Kasumi-1 (cell line): ENCODE measurements at regions not wholly inside any gene's neighbourhood (a gene's known extent, or its start where the extent isn't known, plus 50 kb on each side); places are given as distances from the start of the nearest gene placed in this dataset.

Experiments
- DNase-seq, 2 experiments: peaks; one replicate each; lab custom pipeline; 2025; lab: John Stamatoyannopoulos, UW

DNA sequence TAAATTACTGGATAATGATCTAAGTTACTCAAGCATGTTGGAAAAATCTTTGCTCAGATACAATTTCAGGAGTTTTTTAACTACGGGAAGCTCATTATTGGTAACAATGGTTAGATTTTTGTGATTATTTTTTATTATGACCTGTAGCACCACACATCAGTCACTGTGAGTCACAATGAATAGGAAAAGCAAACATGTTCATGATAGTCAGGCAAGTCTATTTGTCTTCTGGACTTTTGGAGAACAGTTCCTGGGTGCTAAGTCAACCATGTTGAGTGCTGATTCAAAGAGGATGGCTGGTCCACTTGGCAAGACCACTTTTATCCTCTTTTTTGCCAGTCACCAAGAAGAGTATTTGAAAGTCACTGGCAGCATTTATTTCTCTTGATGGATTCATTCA is 403.2 kb downstream of the KIF4B start:
- no peak for DNase-seq

DNA sequence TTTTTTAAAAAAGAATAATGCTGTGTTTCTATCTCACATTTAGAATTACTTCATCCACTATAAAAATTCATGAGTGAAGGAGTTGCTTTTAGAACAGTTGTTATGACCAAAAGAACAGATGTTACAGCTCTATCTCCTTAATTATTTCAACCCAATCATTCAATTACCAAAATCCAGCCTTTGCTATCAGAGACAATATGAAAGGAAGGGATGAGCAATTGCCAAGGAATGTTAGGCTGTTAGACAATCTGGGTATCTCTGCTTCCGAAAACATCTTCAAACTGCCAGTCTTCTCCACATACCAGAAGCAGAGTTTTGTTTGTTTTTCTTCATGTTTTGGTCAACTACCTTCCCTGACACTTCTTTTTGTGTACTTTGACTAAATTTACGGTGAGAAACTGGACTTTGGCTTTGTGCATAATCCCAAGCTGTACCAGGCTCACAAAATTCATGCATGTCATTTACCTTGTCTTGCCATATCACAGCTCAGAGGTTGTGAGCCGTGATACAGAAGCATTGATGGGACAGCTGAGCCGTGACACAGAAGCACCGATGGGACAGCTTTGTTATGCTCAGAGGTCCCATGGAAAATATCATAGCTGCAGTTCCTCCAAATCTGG is 405.5 kb downstream of the KIF4B start:
- no peak for DNase-seq

DNA sequence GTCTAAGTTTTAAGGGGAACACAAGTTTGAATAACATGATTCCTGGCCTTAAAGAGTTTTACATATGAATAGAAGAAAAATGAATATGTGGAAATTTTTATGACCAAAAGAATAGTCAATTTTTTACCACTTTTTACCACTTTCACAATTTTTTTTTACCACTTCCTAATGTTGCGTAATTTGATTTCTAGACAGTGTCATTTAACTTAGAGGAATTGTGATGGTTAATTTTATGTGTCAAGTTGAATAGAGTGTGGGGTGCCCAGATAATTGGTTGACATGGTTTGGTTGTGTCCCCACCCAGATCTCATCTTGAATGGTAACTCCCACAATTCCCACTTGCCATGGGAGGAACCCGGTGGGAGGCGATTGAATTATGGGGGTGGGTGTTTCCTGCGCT is 416.6 kb downstream of the KIF4B start:
- no peak for DNase-seq

DNA sequence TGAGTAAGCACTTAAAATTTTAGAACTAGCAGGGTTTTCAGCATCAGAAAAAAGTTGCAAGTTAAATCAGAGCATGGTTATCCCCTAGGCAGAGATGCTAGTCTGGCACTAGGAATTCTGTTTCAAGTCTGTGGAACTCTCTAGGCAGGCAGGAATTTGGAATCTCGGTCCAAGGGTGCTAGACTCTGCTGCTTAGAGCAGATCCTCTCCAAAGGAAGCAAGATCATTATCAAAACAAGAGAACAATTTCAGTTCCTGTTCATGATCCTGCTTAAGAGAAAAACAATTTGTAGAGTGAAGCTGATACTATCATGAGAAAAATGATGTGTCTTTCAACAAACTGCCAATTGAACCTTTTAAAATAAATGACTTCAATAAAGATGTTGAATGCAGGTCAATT is 420.7 kb downstream of the KIF4B start:
- no peak for DNase-seq

DNA sequence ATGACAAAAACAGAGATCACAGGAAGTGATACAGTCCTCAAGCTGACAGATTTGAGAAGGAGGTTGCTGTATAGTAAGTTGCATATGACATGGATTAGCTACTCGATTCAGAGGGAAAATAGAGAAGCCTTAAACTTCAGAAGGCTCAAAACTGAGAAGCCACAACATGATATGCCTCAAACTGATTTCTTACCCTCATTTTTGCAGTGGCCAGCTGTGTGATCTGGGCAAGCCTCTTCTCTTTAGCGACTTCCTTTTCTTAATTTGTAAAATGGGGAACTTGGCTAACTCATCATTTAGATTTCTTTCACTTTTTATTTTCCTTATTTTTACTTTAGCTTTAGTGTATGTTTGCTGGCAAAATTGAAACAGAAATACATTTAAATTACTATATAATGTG is 421.1 kb downstream of the KIF4B start:
- DNase-seq: peak; percentile 3 to 13

DNA sequence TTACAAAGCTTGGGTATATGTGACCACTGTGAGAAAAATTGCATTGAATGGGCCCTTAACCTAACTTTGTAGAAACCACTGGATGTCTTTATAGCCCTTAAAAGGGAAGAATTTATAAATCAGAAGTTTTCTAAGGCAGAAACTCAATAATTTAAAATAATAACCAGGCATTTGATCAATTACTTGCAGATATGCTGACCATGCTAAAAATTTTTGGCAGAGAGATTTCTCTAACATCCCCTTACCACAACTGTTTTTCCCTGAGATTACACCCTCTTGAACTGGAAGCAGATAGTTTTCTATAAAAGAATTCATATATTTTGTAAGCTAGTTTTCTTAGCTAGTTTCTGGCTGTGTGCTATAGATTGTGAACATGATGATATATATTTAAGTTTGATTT is 428.3 kb downstream of the KIF4B start:
- DNase-seq: no peak

DNA sequence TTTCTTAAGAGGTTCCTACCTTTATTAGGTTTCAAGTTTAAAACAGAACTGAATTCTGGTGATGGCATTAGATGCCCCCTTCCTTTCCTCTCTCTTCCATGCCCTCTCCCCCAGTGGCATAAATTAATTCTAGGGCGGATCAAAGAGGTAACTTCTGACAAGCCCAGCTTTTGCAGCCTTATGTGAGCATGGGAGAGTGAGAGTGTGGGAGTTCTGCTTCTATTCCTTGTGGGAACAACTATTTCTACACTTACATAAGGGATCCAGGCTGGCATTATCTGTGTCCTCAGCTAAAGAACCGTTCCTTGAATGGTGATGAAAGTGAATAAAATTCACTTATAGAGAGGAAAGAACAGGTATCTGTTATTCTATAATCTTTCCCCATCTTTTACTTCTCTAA is 437.6 kb downstream of the KIF4B start:
- DNase-seq: no peak

DNA sequence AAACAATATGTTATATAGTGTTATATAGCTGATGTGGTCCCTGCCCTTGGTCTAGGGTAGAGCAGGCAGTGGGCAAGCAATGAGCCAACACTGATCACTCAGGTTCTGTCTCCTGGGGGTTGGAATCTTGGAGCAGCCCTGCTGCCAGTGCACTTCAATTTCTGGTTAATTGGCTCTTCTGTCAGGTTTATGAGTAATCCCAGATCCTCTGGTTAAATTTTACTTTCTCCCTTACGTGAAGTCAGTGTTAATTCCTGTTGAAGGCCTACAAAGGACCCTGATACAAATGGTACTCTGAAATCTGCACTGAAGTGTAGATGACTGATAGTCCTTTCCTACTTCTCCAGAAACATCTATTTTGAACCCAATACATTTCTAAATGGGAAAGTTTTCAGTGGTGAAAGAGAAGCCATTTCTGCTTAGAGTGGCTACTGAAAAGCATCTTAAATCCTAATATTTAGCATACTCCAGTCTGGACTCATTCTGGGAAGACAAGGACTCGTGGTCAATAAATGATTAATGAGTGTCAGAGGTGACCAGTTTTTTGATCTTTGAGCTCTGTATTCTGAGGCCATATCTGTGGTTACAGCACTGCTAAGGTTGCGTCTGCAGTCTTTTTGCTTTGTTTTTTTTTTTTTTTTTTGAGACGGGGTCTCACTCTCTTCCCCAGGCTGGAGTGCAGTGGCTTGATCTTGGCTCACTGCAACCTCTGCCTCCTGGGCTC is 442.4 kb downstream of the KIF4B start:
- no peak for DNase-seq

DNA sequence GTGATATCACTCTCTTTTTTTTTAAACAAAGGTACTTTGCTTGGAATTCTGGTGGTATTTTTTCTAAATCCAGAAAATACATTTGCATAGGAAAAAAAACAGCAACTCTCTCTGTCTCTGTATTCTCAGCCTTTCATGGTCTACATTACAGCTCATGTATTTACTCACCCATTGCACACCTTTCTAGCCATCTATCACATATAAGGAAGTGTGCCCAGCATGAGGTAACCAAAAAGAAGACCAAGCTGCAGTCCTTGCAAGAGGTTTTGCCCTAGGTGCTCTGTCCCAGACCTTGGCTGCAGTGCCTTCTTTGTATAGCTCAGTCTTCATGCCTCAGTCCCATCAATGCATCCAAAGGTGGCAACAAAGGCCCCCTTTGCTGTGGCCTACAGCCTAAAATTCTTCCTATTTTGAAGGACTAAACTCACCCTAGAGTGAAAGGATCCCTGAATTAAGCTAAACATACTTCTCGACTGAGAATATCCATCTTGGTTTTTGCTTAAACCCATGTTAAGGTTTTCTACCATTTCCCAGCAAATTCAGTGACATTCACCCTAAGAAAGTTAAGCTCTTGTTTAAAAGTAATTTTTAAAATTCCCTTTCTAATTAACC is 446.4 kb downstream of the KIF4B start:
- no peak for DNase-seq

DNA sequence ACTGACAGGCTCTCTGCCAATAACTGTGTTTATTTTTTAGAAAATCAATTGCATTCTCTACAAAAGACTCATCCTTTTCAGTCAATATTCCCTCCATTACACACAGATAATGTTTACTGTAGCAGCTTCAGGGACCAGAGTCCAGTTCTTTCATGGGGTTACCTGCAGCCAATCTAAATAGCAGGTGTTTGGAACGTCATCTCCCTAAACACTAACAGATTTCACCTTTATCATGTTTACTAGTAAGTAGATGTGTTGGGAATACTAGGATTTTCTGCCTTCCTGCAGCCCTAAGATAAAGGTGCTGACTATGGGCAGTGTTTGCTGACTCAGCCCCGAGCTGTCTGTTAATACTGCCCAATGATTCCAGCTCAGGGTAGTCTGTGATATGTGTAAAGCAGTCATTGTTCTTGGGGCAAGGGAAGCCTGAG is 447.0 kb downstream of the KIF4B start:
- DNase-seq: no peak

DNA sequence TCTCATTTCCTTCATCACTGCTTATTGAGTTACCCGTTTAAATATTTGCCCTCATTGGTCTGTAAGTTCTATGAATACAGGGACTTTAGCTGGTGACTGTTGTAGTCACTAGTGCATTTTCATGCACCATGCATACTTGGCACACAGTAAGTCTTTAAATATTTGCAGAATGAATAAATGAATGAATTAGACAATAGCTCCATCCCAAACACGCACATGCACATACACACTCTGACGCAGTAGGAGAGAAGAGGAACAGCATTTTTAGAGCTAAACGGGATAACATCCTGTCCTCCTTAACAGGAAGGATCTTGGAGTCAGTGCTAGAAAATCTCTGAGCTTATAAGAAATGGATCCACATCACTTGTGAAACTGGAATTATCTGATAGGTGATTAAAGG is 447.7 kb downstream of the KIF4B start:
- no peak for DNase-seq

DNA sequence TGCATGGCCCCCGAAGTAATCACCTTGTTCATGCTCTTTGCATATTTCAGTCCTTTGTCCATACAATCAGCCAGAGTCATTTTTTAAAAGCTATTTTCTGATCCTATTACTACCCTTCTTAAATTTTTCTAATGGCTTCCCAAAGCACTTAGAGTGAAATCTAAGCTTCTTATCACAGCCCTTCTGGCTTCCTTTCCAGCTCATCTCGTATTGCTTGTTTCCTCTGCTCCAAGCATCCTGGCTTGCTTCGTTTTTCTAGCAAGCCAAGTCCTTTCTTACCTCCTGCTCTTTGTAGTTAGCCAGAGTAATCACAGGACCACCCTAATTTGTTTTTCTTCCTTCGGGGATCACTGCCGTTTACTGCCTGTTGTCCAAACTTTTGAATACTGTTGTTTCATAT is 453.3 kb downstream of the KIF4B start:
- no peak for DNase-seq

DNA sequence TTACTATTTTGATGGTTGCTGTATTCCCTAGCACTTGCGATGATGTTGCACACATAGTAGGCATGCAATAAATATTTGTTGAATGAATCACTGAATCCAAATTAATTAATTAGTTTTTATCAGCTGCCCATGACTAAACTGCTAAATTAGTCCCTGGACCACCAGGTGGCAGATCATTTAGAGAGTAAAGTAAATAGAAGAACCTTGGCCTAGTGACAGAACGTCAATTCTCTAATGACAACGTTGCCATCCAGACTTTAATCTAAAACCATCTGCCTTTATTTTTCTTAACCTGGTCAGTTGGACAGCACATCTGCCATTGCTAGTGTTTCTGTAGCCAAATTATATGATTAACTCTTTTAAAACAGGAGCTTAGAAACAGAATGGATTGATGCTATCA is 457.5 kb downstream of the KIF4B start:
- DNase-seq: no peak

DNA sequence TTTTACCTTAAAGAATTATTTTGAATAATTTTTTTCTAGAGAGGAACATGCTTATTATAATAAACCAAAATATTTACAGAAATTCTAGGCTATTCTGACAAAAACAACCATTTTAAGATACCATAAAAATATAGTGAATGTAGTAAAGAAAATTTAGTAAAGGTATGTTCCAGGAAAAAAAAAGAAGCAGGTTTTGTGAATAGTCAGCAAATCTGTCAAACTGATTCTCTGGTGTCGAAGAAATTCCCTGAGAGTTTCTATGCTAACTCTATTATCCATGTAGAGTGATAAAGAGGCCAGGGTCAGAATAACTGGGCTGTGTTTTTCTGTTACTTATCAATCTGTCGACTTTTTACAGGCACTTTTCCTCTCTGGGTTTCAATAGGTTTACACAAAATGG is 459.2 kb downstream of the KIF4B start:
- no peak for DNase-seq

DNA sequence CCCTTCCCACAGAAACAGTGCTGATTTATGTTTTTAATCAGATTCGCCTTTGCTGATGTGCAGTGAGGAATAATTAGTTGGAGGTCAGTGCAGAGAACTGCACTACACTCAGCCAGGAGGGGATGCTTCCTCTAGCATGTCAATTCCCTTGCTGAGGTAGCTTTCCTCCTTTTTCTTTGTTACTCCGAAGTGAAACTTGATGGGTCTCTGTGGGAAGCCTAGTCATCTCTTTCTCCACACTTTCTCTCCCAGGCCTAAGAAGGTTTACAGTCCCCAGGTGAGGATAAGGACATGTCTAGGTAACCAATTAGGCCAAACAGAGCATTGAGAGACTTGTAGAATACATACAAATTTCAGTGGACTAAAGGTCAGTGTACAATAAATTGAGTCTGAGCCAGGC is 461.8 kb downstream of the KIF4B start:
- no peak for DNase-seq

DNA sequence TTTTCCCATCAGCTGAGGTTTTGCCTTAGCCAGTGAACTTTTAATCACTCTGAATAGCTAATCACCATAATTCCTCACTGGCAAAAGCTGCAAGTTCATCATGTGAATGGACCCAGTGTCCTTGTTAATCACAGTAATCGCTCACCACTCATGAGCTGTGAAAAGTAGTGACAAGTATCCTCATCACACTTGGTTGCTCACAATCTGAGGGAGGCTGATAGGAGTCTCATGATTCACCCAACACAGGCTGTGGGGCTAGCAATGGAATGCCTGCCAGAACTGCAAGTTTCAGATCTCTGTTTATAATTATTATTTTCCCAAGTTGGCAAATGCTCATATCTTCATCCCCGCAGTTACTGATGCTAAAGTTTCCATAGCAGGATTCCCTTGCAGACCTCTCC is 467.2 kb downstream of the KIF4B start:
- DNase-seq: no peak

DNA sequence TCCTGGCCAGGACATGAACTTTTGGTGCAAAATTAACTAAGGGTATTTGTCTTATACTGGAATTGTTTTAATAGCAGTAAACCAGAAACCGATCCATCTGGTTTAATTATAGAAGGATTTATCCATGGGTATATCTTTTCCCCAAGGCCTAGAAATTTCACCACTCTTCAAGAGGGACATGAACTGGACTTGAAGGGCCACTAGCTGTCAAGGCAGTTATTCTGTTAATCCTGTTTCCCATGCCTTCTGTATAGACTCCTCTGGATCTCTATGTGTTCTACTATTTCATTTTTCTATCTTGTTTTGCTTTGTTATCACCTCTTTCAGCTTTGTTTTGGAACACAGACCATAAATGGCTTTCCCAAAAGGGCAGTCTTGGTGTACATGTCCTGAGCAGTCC is 467.6 kb downstream of the KIF4B start:
- DNase-seq: no peak

DNA sequence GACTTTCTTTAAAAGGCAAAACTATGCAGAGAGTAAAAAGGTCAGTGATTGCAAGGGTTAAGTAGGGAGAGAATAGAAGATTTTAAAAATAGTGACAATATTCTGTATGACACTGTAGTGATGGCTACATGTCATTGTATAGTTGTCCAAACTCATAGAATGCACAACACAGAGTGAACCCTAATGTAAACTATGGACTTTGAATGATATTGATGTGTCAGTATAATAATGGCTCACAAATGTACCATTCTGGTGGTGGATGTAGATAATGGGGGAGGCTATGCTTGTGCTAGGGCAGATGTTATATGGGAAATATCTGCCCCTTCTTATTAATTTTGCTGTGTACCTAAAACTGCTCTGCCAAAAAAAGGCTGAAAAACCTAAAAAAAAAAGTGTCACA is 468.9 kb downstream of the KIF4B start:
- no peak for DNase-seq

DNA sequence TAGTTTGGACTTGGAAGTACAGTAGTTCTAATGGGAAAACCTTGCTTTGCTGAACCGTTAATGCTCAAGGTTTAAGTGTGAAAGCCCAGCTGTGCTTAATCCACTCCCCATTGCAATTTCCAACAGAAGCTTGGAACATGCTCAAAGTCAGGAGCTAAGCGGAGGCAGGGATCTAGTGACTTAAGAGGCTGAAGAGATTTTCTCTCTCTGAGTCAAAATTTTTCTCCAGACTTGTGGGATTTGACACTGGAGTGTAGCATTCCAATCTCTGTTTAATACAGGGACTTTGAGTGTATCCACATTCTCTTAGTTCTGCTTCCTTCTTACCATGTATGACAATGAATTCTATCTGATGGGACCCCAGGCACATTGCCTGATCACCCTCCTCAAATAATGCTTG is 471.8 kb downstream of the KIF4B start:
- DNase-seq: no peak

DNA sequence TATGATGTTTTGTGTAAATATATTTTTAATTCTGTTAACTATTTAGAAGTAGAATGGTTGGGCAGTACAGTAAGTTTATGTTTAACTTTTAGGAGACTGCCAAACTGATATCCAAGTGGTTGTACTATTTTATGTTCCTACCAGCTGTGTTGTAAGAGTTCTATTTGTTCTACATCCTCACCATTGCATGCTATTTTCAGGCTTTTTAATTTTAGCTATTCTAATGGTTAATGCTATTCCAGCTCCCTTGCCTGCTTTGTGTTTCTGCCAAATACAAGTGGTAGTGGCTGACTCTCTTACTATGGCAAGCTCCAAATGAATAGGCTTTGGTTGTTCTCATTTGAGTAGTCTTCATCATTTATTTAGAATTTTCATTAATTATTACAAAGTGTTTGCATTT is 476.4 kb downstream of the KIF4B start:
- DNase-seq: no peak

DNA sequence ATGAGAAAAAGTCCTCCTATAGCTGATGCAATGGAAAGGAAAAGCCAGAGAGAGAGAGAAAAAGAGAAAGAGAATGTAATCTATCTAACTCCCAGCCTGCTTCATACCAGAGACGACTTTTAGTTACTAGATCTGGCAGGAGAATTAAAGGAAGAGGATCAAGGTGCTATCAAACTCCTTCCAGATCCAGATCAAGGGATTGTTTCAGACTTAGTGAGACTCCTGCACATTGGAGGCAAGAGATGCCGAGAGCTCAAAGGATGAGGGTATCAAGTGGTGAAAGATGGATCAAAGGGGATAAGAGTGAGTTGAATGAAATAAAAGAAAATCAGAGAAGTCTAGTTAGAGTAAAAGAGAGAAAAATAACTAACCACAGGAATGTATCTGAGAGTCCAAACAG is 478.6 kb downstream of the KIF4B start:
- no peak for DNase-seq

DNA sequence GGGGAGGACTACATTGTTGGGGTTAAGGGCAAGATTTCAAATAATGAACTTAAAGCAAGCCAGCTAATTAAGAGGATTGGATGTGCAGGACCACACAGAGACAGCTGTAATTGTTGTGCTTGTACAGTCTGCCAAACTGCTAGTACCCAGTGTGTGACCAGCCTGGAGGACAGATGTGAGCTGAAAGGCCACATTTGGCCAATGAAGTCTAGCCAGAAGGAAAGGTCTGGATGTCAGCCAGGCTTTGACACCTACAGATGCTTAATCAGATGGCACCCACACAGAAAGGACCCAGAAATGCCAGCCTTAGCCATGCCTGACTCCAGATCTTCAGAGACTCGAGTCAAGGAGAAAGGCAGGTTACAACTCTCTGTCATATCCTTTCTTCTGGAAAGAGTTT is 491.1 kb downstream of the KIF4B start:
- no peak for DNase-seq

DNA sequence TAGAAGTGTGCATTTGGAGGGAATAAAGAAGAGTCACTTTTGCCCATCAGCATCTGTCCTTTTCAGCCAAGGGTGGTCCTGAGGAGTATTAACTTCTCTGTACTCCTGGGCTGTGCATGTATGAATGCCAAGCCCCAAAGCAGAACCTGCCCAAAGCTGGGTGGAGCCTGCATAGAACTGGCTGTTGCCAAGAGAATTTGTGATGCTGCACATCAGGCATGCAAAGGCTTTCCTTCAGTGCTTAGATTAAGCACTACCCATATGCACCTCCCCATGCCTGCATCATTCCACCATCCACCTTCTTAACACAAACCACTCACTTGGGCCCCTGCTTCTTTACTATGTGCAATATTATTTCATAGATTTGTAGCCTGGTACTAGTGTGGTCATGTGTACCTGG is 493.8 kb downstream of the KIF4B start:
- DNase-seq: no peak

DNA sequence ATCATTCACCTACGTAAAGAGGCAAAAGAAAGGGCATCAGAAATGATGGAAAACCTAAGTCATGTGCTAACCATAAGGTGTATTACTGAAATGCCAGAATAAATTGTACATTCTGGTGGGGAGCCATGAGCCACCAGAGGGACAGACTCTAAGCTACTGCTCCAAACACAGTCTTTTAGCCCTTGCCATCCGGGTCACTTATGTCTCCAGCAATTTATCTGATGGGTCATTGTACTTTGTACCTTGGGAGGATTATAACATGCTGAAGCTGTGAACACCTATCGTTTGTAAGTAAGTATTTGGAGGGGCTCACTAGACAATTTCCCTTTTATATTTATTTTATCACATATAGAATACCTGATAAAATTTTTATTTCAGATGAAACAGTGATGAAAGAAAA is 495.1 kb downstream of the KIF4B start:
- DNase-seq: no peak
